ENCODE measurements at regions not wholly inside any gene's neighbourhood (a gene's known extent, or its start where the extent isn't known, plus 50 kb on each side); places are given as distances from the start of the nearest gene placed in this dataset.

GRCh38 chr13:104006625-104007075 is 940.4 kb upstream of the SLC10A2 start:
- Histone ChIP-seq H2AFZ (ENCODE audit: low read depth, low read length) (no peak overlapping the region), H3K27me3 (ENCODE audit: insufficient read depth, low read length, poor library complexity) (peaks cover 8% of the 10 kb centered on the region), H3K4me1 (ENCODE audit: insufficient read depth, low read length) (no peaks in the 10 kb centered on the region), H3K79me2 (ENCODE audit: insufficient read depth, low read length) (no peaks in the 10 kb centered on the region), H4K20me1 (ENCODE audit: insufficient read depth, low read length) (no peaks in the 10 kb centered on the region), H3K9me3 (ENCODE audit: insufficient read depth, low read length, severe bottlenecking) (no peaks in the 10 kb centered on the region), H3K4me3 (ENCODE audit: low read depth in 1 of 2, low read length in 2 of 2) (no peak overlapping the region), H3K4me2 (ENCODE audit: insufficient read depth, low read length) (no peak overlapping the region), H3K9ac (ENCODE audit: low read depth, low read length) (no peak overlapping the region), H3K27ac (ENCODE audit: low read length) (no peak overlapping the region), H3K36me3 (ENCODE audit: insufficient read depth, low read length) (no peaks in the 10 kb centered on the region)
- DNase-seq = no peak
- no peak for ATAC-seq (ENCODE audit: insufficient read depth, low read depth)
- TF ChIP-seq EZH2 (IDR thresholded peaks at IDR 0.05; ENCODE audit: borderline replicate concordance, low read depth, low read length, severe bottlenecking) = no peak
- no peak for TF ChIP-seq CTCF (IDR thresholded peaks at IDR 0.05; ENCODE audit: borderline replicate concordance, extremely low read depth, low read length, poor library complexity, severe bottlenecking)

GRCh38 chr13:104004572-104004971 is 938.4 kb upstream of the SLC10A2 start:
- no peaks in the 10 kb centered on the region for H3K36me3 ChIP-seq (ENCODE audit: insufficient read depth, low read length)
- H4K20me1 ChIP-seq (ENCODE audit: insufficient read depth, low read length) = no peaks in the 10 kb centered on the region
- peaks cover 4% of the 10 kb centered on the region for H3K27me3 ChIP-seq (ENCODE audit: insufficient read depth, low read length, poor library complexity)
- H3K27ac ChIP-seq (ENCODE audit: low read length) = no peak overlapping the region
- H2AFZ ChIP-seq (ENCODE audit: low read depth, low read length) = no peak overlapping the region
- DNase-seq (no peak), ATAC-seq (ENCODE audit: insufficient read depth, low read depth) (no peak)
- no peak overlapping the region for H3K9ac ChIP-seq (ENCODE audit: low read depth, low read length)
- no peak overlapping the region for H3K4me2 ChIP-seq (ENCODE audit: insufficient read depth, low read length)
- TF ChIP-seq EZH2 (IDR thresholded peaks at IDR 0.05; ENCODE audit: borderline replicate concordance, low read depth, low read length, severe bottlenecking) (no peak), CTCF (IDR thresholded peaks at IDR 0.05; ENCODE audit: borderline replicate concordance, extremely low read depth, low read length, poor library complexity, severe bottlenecking) (no peak)
- no peaks in the 10 kb centered on the region for H3K4me1 ChIP-seq (ENCODE audit: insufficient read depth, low read length)
- H3K9me3 ChIP-seq (ENCODE audit: insufficient read depth, low read length, severe bottlenecking) = no peaks in the 10 kb centered on the region
- H3K79me2 ChIP-seq (ENCODE audit: insufficient read depth, low read length) = no peaks in the 10 kb centered on the region
- no peak overlapping the region for H3K4me3 ChIP-seq (ENCODE audit: low read depth in 1 of 2, low read length in 2 of 2)

- H3K79me2 ChIP-seq (ENCODE audit: insufficient read depth, low read length) = no peaks in the 10 kb centered on the region
- H3K9me3 ChIP-seq (ENCODE audit: insufficient read depth, low read length, severe bottlenecking) = no peaks in the 10 kb centered on the region
- H3K27ac ChIP-seq (ENCODE audit: low read length) = no peak overlapping the region
- H3K4me3 ChIP-seq (ENCODE audit: low read depth in 1 of 2, low read length in 2 of 2) = no peak overlapping the region
- ATAC-seq (ENCODE audit: insufficient read depth, low read depth) (no peak), DNase-seq (no peak)
- no peaks in the 10 kb centered on the region for H4K20me1 ChIP-seq (ENCODE audit: insufficient read depth, low read length)
- H3K4me1 ChIP-seq (ENCODE audit: insufficient read depth, low read length) = no peaks in the 10 kb centered on the region
- H3K27me3 ChIP-seq (ENCODE audit: insufficient read depth, low read length, poor library complexity) = peaks cover 4% of the 10 kb centered on the region
- H3K36me3 ChIP-seq (ENCODE audit: insufficient read depth, low read length) = no peaks in the 10 kb centered on the region
- TF ChIP-seq CTCF (IDR thresholded peaks at IDR 0.05; ENCODE audit: borderline replicate concordance, extremely low read depth, low read length, poor library complexity, severe bottlenecking) = no peak
- TF ChIP-seq EZH2 (IDR thresholded peaks at IDR 0.05; ENCODE audit: borderline replicate concordance, low read depth, low read length, severe bottlenecking) = no peak
- H3K4me2 ChIP-seq (ENCODE audit: insufficient read depth, low read length) = no peak overlapping the region
- no peak overlapping the region for H2AFZ ChIP-seq (ENCODE audit: low read depth, low read length)
- H3K9ac ChIP-seq (ENCODE audit: low read depth, low read length) = no peak overlapping the region
These were observed 936.0 kb upstream of the SLC10A2 start for GRCh38 chr13:104002216-104002615.

GRCh38 chr13:104001766-104002165 is 935.5 kb upstream of the SLC10A2 start:
- no peak for TF ChIP-seq EZH2 (IDR thresholded peaks at IDR 0.05; ENCODE audit: borderline replicate concordance, low read depth, low read length, severe bottlenecking)
- TF ChIP-seq CTCF (IDR thresholded peaks at IDR 0.05; ENCODE audit: borderline replicate concordance, extremely low read depth, low read length, poor library complexity, severe bottlenecking) = no peak
- Histone ChIP-seq H2AFZ (ENCODE audit: low read depth, low read length) (no peak overlapping the region), H4K20me1 (ENCODE audit: insufficient read depth, low read length) (no peaks in the 10 kb centered on the region), H3K4me2 (ENCODE audit: insufficient read depth, low read length) (no peak overlapping the region), H3K4me1 (ENCODE audit: insufficient read depth, low read length) (no peaks in the 10 kb centered on the region), H3K27me3 (ENCODE audit: insufficient read depth, low read length, poor library complexity) (peaks cover 3% of the 10 kb centered on the region), H3K27ac (ENCODE audit: low read length) (no peak overlapping the region), H3K79me2 (ENCODE audit: insufficient read depth, low read length) (no peaks in the 10 kb centered on the region), H3K9me3 (ENCODE audit: insufficient read depth, low read length, severe bottlenecking) (no peaks in the 10 kb centered on the region), H3K4me3 (ENCODE audit: low read depth in 1 of 2, low read length in 2 of 2) (no peak overlapping the region), H3K36me3 (ENCODE audit: insufficient read depth, low read length) (no peaks in the 10 kb centered on the region), H3K9ac (ENCODE audit: low read depth, low read length) (no peak overlapping the region)
- ATAC-seq (ENCODE audit: insufficient read depth, low read depth) (no peak), DNase-seq (no peak)
